H1 (cell line): ENCODE measurements at regions not wholly inside any gene's neighbourhood (a gene's known extent, or its start where the extent isn't known, plus 50 kb on each side); places are given as distances from the start of the nearest gene placed in this dataset.

ENCODE experiments used
- ATF3 ChIP-seq: IDR thresholded peaks from 2 replicates; pipeline ENCODE4 v1.6.1; 2011; ENCODE audit warnings: low read depth, mild to moderate bottlenecking, low read length; ENCODE audit not compliant: insufficient read depth
- CHD1 ChIP-seq: IDR thresholded peaks from 2 replicates; pipeline ENCODE4 v1.6.1; 2012; ENCODE audit warnings: low read depth, low read length, improper control_type of control experiment
- CHD2 ChIP-seq: IDR thresholded peaks from 2 replicates; pipeline ENCODE4 v1.6.1; 2012; ENCODE audit warnings: low read length, improper control_type of control experiment
- EGR1 ChIP-seq: IDR thresholded peaks from 2 replicates; pipeline ENCODE4 v1.6.1; 2011; ENCODE audit warnings: low read depth, low read length, borderline replicate concordance
- EP300 ChIP-seq, 2 experiments: IDR thresholded peaks; 1 replicate in 1 of 2; 2 replicates in 1 of 2; pipeline ENCODE4 v1.6.1; 2011 to 2012; ENCODE audit warnings: low read depth in 2 of 2, low read length in 2 of 2, mild to moderate bottlenecking in 2 of 2, borderline replicate concordance in 1 of 2, inconsistent platforms in 1 of 2, moderate library complexity in 1 of 2
- HDAC2 ChIP-seq, 2 experiments: fragments of 300-600 bp in 1 of 2; sonication (generic) in 1 of 2; IDR thresholded peaks; 2 replicates each; pipeline ENCODE4 v1.6.1; 2011 to 2012; ENCODE audit warnings: low read depth in 2 of 2, low read length in 2 of 2, mild to moderate bottlenecking in 2 of 2, moderate library complexity in 2 of 2, borderline replicate concordance in 1 of 2, inconsistent platforms in 1 of 2
- MAX ChIP-seq: IDR thresholded peaks from 2 replicates; pipeline ENCODE4 v1.6.1; 2012; ENCODE audit warnings: inconsistent platforms
- PHF8 ChIP-seq: fragments of 200-600 bp; sonication (generic); conservative IDR thresholded peaks from 2 replicates; pipeline ENCODE4 v1.7.1; 2012; ENCODE audit warnings: low read depth, mild to moderate bottlenecking, inconsistent platforms, low read length, moderate library complexity
- POLR2A ChIP-seq, 2 experiments: IDR thresholded peaks; 1 replicate in 1 of 2; 2 replicates in 1 of 2; pipeline ENCODE4 v1.6.1; 2011; ENCODE audit warnings: low read depth in 2 of 2, low read length in 2 of 2, mild to moderate bottlenecking in 2 of 2; ENCODE audit errors: control extremely low read depth in 1 of 2
- POLR2AphosphoS5 ChIP-seq: IDR thresholded peaks from 2 replicates; pipeline ENCODE4 v1.6.1; 2011; ENCODE audit warnings: low read depth, low read length
- POU5F1 ChIP-seq: IDR thresholded peaks from 2 replicates; pipeline ENCODE4 v1.6.1; 2011; ENCODE audit warnings: low read depth, mild to moderate bottlenecking, low read length, moderate library complexity
- RFX5 ChIP-seq: IDR thresholded peaks from 2 replicates; pipeline ENCODE4 v1.6.1; 2011; ENCODE audit warnings: low read depth, low read length, improper control_type of control experiment, borderline replicate concordance
- SIN3A ChIP-seq, 2 experiments: IDR thresholded peaks in 1 of 2; conservative IDR thresholded peaks in 1 of 2; 2 replicates each; pipeline ENCODE4 v1.6.1; 2011 to 2012; ENCODE audit warnings: low read length in 2 of 2, improper control_type of control experiment in 1 of 2, low read depth in 1 of 2, mild to moderate bottlenecking in 1 of 2
- SIRT6 ChIP-seq: IDR thresholded peaks from one replicate; pipeline ENCODE4 v1.7.1; 2012; ENCODE audit warnings: low read length, inconsistent platforms
- SP2 ChIP-seq: IDR thresholded peaks from 2 replicates; pipeline ENCODE4 v1.6.1; 2012; ENCODE audit warnings: mild to moderate bottlenecking, low read length, inconsistent platforms
- TAF7 ChIP-seq: optimal IDR thresholded peaks from 2 replicates; pipeline ENCODE3; 2011; ENCODE audit warnings: low read depth, mild to moderate bottlenecking, inconsistent platforms, low read length, moderate library complexity, borderline replicate concordance
- TBP ChIP-seq: IDR thresholded peaks from 2 replicates; pipeline ENCODE4 v1.6.1; 2011; ENCODE audit warnings: low read depth, low read length, improper control_type of control experiment
- TCF12 ChIP-seq: IDR thresholded peaks from 2 replicates; pipeline ENCODE4 v1.6.1; 2011; ENCODE audit warnings: low read depth, mild to moderate bottlenecking, low read length
- ZNF274 ChIP-seq: IDR thresholded peaks from 2 replicates; pipeline ENCODE4 v1.7.0; 2012; ENCODE audit warnings: low read length, borderline replicate concordance; ENCODE audit errors: extremely low read depth

- TF ChIP-seq POU5F1 (no peak), EP300 (IDR thresholded peaks at IDR 0.05; ENCODE audit: borderline replicate concordance in 1 of 2, low read depth in 2 of 2, low read length in 2 of 2) (no peak), ATF3 (no peak), PHF8 (no peak), SIRT6 (no peak), HDAC2 (IDR thresholded peaks at IDR 0.05; ENCODE audit: borderline replicate concordance in 1 of 2, low read depth in 2 of 2, low read length in 2 of 2) (no peak), RFX5 (no peak), TAF7 (no peak), POLR2A (IDR thresholded peaks at IDR 0.05; ENCODE audit: control extremely low read depth in 1 of 2, low read depth in 2 of 2, low read length in 2 of 2) (no peak), SIN3A (conservative IDR thresholded peaks at IDR 0.05 in 1 of 2, IDR thresholded peaks at IDR 0.05 in 1 of 2; ENCODE audit: low read depth in 1 of 2, low read length in 2 of 2) (no peak), SP2 (no peak), CHD2 (no peak), MAX (no peak), POLR2AphosphoS5 (no peak), TCF12 (no peak), EGR1 (no peak), ZNF274 (no peak), CHD1 (no peak), TBP (no peak)
Observed at GRCh38 chr2:163185160-163185559, 346.6 kb upstream of the KCNH7 start (continued).
